Ovary (tissue), 3 donors: ENCODE measurements at regions not wholly inside any gene's neighbourhood (a gene's known extent, or its start where the extent isn't known, plus 50 kb on each side); places are given as distances from the start of the nearest gene placed in this dataset.

Experiments
- EP300 ChIP-seq: sonication (generic); formaldehyde crosslinking; IDR thresholded peaks from one replicate; pipeline ENCODE4 v1.6.1; 2017; ENCODE audit warnings: antibody characterized with exemption
- POLR2A ChIP-seq: fragments of 450-650 bp; IDR thresholded peaks from one replicate; pipeline ENCODE4 v1.6.1; 2017; ENCODE audit warnings: antibody characterized with exemption, mild to moderate bottlenecking, moderate library complexity
- TF ChIP-seq, protein P1 (sequence below), 3 donors: fragments of 450-650 bp in 2 of 3; fragments of 200-600 bp in 1 of 3; IDR thresholded peaks; one replicate each; pipeline versions ENCODE4 v1.5.1 to v1.8.0; 2016 to 2022; ENCODE audit warnings: antibody characterized with exemption in 3 of 3, mild to moderate bottlenecking in 1 of 3
- donor health status: DM: no; HTN: no; CAD: no.

DNA sequence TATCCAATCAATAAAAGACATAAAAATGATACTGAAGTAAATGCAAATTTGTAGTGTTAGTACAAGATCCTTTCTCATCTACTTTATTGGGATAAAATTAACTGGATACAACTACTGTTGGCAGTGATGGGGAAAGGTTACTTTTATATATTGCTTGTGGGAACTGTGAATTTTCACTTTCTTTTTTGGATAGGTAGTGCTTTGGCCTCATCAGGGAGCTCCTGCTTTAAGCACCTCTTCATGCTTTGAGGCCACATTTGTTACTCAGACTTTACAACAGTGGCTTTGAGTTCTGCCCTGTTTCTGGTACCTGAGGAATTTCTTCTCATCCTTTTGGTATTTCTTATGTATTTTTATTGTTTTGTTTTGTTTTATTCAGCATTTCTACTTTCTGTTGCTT, 134.7 kb upstream of the XIST start:
- TF ChIP-seq, protein P1, sequence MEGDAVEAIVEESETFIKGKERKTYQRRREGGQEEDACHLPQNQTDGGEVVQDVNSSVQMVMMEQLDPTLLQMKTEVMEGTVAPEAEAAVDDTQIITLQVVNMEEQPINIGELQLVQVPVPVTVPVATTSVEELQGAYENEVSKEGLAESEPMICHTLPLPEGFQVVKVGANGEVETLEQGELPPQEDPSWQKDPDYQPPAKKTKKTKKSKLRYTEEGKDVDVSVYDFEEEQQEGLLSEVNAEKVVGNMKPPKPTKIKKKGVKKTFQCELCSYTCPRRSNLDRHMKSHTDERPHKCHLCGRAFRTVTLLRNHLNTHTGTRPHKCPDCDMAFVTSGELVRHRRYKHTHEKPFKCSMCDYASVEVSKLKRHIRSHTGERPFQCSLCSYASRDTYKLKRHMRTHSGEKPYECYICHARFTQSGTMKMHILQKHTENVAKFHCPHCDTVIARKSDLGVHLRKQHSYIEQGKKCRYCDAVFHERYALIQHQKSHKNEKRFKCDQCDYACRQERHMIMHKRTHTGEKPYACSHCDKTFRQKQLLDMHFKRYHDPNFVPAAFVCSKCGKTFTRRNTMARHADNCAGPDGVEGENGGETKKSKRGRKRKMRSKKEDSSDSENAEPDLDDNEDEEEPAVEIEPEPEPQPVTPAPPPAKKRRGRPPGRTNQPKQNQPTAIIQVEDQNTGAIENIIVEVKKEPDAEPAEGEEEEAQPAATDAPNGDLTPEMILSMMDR (IDR thresholded peaks at IDR 0.05) = no peak
- TF ChIP-seq POLR2A (no peak), EP300 (no peak)
